ENCODE measurements at regions not wholly inside any gene's neighbourhood (a gene's known extent, or its start where the extent isn't known, plus 50 kb on each side); places are given as distances from the start of the nearest gene placed in this dataset.

GRCh38 chr1:87231703-87232367 is 96.8 kb upstream of the LMO4 start:
- TF ChIP-seq EZH2phosphoT487 (IDR thresholded peaks at IDR 0.05) (no peak), CTCF (IDR thresholded peaks at IDR 0.05) (no peak), EZH2 (IDR thresholded peaks at IDR 0.05) (no peak)
- Mint-ChIP-seq H3K27ac (no peak overlapping the region), H3K27me3 (ENCODE audit: insufficient read depth, low read depth) (peaks cover 2% of the 10 kb centered on the region), H3K4me3 (no peak overlapping the region), H3K4me1 (no peaks in the 10 kb centered on the region), H3K9me3 (no peaks in the 10 kb centered on the region), H3K36me3 (no peaks in the 10 kb centered on the region)
- H3K36me3 ChIP-seq, result no peaks in the 10 kb centered on the region
- no peaks in the 10 kb centered on the region for H3K4me1 ChIP-seq
- no peaks in the 10 kb centered on the region for H3K27me3 ChIP-seq
- H3K4me2 ChIP-seq, result no peak overlapping the region
- H3K9me3 ChIP-seq (ENCODE audit: low read depth), result no peaks in the 10 kb centered on the region
- no peaks in the 10 kb centered on the region for H3K79me2 ChIP-seq (ENCODE audit: low read depth)
- H3K27ac ChIP-seq, result no peak overlapping the region
- no peak overlapping the region for H3K9ac ChIP-seq
- H2AFZ ChIP-seq (replicated peaks), result no peak overlapping the region
- no peaks in the 10 kb centered on the region for H4K20me1 ChIP-seq (ENCODE audit: low read depth)
- DNase-seq (ENCODE audit: low spot score), result no peak
- no peak overlapping the region for H3K4me3 ChIP-seq
- H3F3A ChIP-seq (ENCODE audit: low read depth), result no peaks in the 10 kb centered on the region

- H3K4me2 ChIP-seq, result no peak overlapping the region
- no peak overlapping the region for H2AFZ ChIP-seq (replicated peaks)
- no peak overlapping the region for H3K4me3 Mint-ChIP-seq
- H3K27ac ChIP-seq, result no peak overlapping the region
- no peaks in the 10 kb centered on the region for H3K79me2 ChIP-seq (ENCODE audit: low read depth)
- H3K9me3 ChIP-seq (ENCODE audit: low read depth), result no peaks in the 10 kb centered on the region
- H3K9me3 Mint-ChIP-seq, result no peaks in the 10 kb centered on the region
- no peaks in the 10 kb centered on the region for H3K4me1 ChIP-seq
- no peaks in the 10 kb centered on the region for H3K27me3 ChIP-seq
- peaks cover 2% of the 10 kb centered on the region for H3K4me1 Mint-ChIP-seq
- TF ChIP-seq EZH2phosphoT487 (IDR thresholded peaks at IDR 0.05) (no peak), EZH2 (IDR thresholded peaks at IDR 0.05) (no peak), CTCF (IDR thresholded peaks at IDR 0.05) (no peak)
- DNase-seq (ENCODE audit: low spot score), result no peak
- H3K36me3 Mint-ChIP-seq, result no peaks in the 10 kb centered on the region
- no peak overlapping the region for H3K4me3 ChIP-seq
- H3K27me3 Mint-ChIP-seq (ENCODE audit: insufficient read depth, low read depth), result peaks cover 4% of the 10 kb centered on the region
- no peak overlapping the region for H3K27ac Mint-ChIP-seq
- H4K20me1 ChIP-seq (ENCODE audit: low read depth), result no peaks in the 10 kb centered on the region
- H3K36me3 ChIP-seq, result no peaks in the 10 kb centered on the region
- H3K9ac ChIP-seq, result no peak overlapping the region
- H3F3A ChIP-seq (ENCODE audit: low read depth), result no peaks in the 10 kb centered on the region
Measured at GRCh38 chr1:87236585-87236984, 92.1 kb upstream of the LMO4 start.

GRCh38 chr1:87239997-87240605 is 88.6 kb upstream of the LMO4 start:
- Histone ChIP-seq H3K27me3 (no peaks in the 10 kb centered on the region), H2AFZ (replicated peaks) (no peak overlapping the region), H3K4me3 (no peak overlapping the region), H3K4me1 (no peaks in the 10 kb centered on the region), H3F3A (ENCODE audit: low read depth) (no peaks in the 10 kb centered on the region), H3K27ac (no peak overlapping the region), H3K79me2 (ENCODE audit: low read depth) (no peaks in the 10 kb centered on the region), H3K9ac (no peak overlapping the region), H3K9me3 (ENCODE audit: low read depth) (no peaks in the 10 kb centered on the region), H4K20me1 (ENCODE audit: low read depth) (no peaks in the 10 kb centered on the region), H3K4me2 (no peak overlapping the region), H3K36me3 (no peaks in the 10 kb centered on the region)
- Mint-ChIP-seq H3K9me3 (no peaks in the 10 kb centered on the region), H3K27ac (no peak overlapping the region), H3K4me1 (peaks cover 2% of the 10 kb centered on the region), H3K4me3 (no peak overlapping the region), H3K36me3 (no peaks in the 10 kb centered on the region), H3K27me3 (ENCODE audit: insufficient read depth, low read depth) (peaks cover 4% of the 10 kb centered on the region)
- TF ChIP-seq EZH2 (IDR thresholded peaks at IDR 0.05) (no peak), CTCF (IDR thresholded peaks at IDR 0.05) (no peak), EZH2phosphoT487 (IDR thresholded peaks at IDR 0.05) (no peak)
- DNase-seq (ENCODE audit: low spot score), result no peak
